Left ventricle myocardium inferior (tissue), 1 donor: ENCODE measurements at regions not wholly inside any gene's neighbourhood (a gene's known extent, or its start where the extent isn't known, plus 50 kb on each side); places are given as distances from the start of the nearest gene placed in this dataset.

ENCODE experiments used
- DNase-seq: peaks from one replicate; pipeline ENCODE4 v3.0.0-alpha.2; 2020
- H3K27ac ChIP-seq: fragments of 200-600 bp; replicated peaks from 2 replicates; pipeline ENCODE4 v1.8.0; 2021
- H3K27me3 ChIP-seq: fragments of 200-600 bp; 2 replicates; pipeline ENCODE4 v1.8.0; 2021; ENCODE audit warnings: low read depth
- H3K36me3 ChIP-seq: fragments of 200-600 bp; 2 replicates; pipeline ENCODE4 v1.8.0; 2021
- H3K4me1 ChIP-seq: fragments of 200-600 bp; 2 replicates; pipeline ENCODE4 v1.8.0; 2021
- H3K4me3 ChIP-seq: fragments of 200-600 bp; 2 replicates; pipeline ENCODE4 v1.8.0; 2021; ENCODE audit warnings: mild to moderate bottlenecking, moderate library complexity
- H3K9me3 ChIP-seq: fragments of 200-600 bp; replicated peaks from 2 replicates; pipeline ENCODE4 v1.8.0; 2021
- CTCF ChIP-seq: fragments of 200-600 bp; IDR thresholded peaks from 2 replicates; pipeline ENCODE4 v1.8.0; 2021; ENCODE audit warnings: antibody characterized with exemption, mild to moderate bottlenecking, borderline replicate concordance
- intact Hi-C: fragments of 100-400 bp; cut with micrococcal nuclease; formaldehyde crosslinking; loops from one replicate; pipeline ENCODE4 v1.11.0; 2022
- donor health status: DM: no; HTN: yes; CAD: no; lungs with severe emphysema.

GRCh38 chr1:95325349-95325748 is 91.3 kb downstream of the RWDD3 start:
- no peak for TF ChIP-seq CTCF
- H3K4me3 ChIP-seq, result no peak overlapping the region

DNA sequence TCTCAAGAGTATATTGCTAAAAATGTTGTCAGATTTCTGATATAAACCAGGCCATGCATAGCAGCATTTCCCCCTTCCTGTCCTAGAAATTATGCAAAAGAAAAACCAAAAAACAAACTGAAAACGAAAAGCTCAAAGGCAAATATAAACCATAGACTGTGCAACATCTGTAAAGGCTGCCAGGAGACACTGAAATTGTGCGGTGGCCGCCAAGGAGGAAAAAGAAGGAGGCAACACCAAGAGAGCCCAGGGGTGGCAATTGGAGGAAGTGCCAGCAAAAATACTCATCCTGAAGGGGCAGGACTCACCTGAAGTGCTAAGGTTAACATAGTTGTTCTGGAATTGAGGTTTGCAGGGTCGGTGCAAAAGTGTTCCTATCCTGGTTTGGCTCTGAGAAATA is 92.0 kb downstream of the RWDD3 start:
- H3K4me3 ChIP-seq, result no peak overlapping the region
- no peaks in the 10 kb centered on the region for H3K36me3 ChIP-seq
- no peaks in the 10 kb centered on the region for H3K9me3 ChIP-seq
- H3K27ac ChIP-seq, result no peak overlapping the region
- intact Hi-C loops, result no loop called here
- H3K27me3 ChIP-seq, result no peaks in the 10 kb centered on the region
- H3K4me1 ChIP-seq, result peaks cover 8% of the 10 kb centered on the region
- DNase-seq, result no peak
- no peak for TF ChIP-seq CTCF

More at GRCh38 chr1:95325349-95325748, 91.3 kb downstream of the RWDD3 start:
- Histone ChIP-seq H3K27ac (no peak overlapping the region), H3K27me3 (no peaks in the 10 kb centered on the region), H3K36me3 (no peaks in the 10 kb centered on the region), H3K4me1 (peaks cover 8% of the 10 kb centered on the region), H3K9me3 (no peaks in the 10 kb centered on the region)
- intact Hi-C loops, result no loop called here
- DNase-seq, result no peak

GRCh38 chr1:95332754-95333153 is 98.7 kb downstream of the RWDD3 start:
- intact Hi-C loops, result no loop called here
- Histone ChIP-seq H3K36me3 (no peaks in the 10 kb centered on the region), H3K27me3 (no peaks in the 10 kb centered on the region), H3K27ac (no peak overlapping the region), H3K9me3 (no peaks in the 10 kb centered on the region), H3K4me1 (no peaks in the 10 kb centered on the region), H3K4me3 (no peak overlapping the region)
- no peak for DNase-seq
- TF ChIP-seq CTCF, result no peak

DNA sequence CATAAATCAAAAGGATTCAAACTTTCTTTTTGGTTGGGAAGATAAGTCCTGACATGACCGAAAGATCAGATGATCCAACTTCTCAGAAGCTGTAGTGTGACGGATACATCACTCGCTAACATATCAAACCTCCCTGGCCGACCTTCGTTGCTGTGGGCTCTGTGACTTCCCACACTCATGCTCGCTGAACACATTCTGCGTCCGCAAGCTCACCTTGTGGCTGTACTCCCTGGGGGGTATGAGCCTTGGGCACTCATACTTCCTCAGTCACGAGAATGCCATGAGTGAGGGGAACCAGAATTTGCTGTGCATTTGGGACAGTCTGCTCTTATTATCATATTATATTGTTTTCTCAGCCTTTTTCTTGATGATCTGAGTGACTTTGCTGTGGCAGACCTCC is 105.4 kb downstream of the RWDD3 start:
- no peak for TF ChIP-seq CTCF
- H3K4me3 ChIP-seq, result no peak overlapping the region
- no peaks in the 10 kb centered on the region for H3K27me3 ChIP-seq
- H3K27ac ChIP-seq, result peak overlapping the region; percentile 40
- no peaks in the 10 kb centered on the region for H3K36me3 ChIP-seq
- no peak for DNase-seq
- H3K4me1 ChIP-seq, result peaks cover 7% of the 10 kb centered on the region
- no peaks in the 10 kb centered on the region for H3K9me3 ChIP-seq
- intact Hi-C loops, result no loop called here

DNA sequence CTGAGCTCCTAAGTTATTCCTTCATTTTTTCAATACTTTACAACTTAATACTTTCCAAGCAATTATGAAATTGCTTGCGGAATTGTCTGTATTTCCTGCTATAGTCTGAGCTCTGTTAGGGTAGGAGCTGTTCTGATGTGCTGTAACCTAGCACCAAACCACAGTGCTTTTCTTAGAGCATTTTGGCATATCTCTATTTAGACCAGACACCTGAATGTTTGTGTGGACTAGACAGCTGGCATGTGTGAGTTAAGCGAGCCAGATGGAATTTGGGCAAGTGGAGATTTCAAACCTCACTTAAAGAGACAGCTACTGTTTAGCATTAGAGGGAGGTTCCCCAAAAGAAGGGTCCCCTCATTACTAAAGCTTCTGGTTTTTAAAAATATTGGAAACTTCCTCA is 106.1 kb downstream of the RWDD3 start:
- no peaks in the 10 kb centered on the region for H3K36me3 ChIP-seq
- intact Hi-C loops, result no loop called here
- peak overlapping the region; percentile 40 for H3K27ac ChIP-seq
- peaks cover 7% of the 10 kb centered on the region for H3K4me1 ChIP-seq
- TF ChIP-seq CTCF, result no peak
- no peak overlapping the region for H3K4me3 ChIP-seq
- H3K9me3 ChIP-seq, result no peaks in the 10 kb centered on the region
- no peaks in the 10 kb centered on the region for H3K27me3 ChIP-seq
- DNase-seq, result no peak

GRCh38 chr1:95352767-95353166 is 118.8 kb downstream of the RWDD3 start:
- no peak for DNase-seq
- no peaks in the 10 kb centered on the region for H3K4me1 ChIP-seq
- no peak for TF ChIP-seq CTCF
- no peak overlapping the region for H3K27ac ChIP-seq
- no peaks in the 10 kb centered on the region for H3K9me3 ChIP-seq
- H3K4me3 ChIP-seq, result no peak overlapping the region
- intact Hi-C loops, result no loop called here
- no peaks in the 10 kb centered on the region for H3K27me3 ChIP-seq
- H3K36me3 ChIP-seq, result no peaks in the 10 kb centered on the region
